Epithelial cell of proximal tubule (primary cell): ENCODE measurements at regions not wholly inside any gene's neighbourhood (a gene's known extent, or its start where the extent isn't known, plus 50 kb on each side); places are given as distances from the start of the nearest gene placed in this dataset.
A peak's percentile ranks its signal among the peaks of the same experiment; 100 is the strongest.

ENCODE experiments used
- DNase-seq: peaks from one replicate; pipeline ENCODE4 v3.0.0-alpha.2; 2011; ENCODE audit warnings: low read depth
- H3K4me3 ChIP-seq: 2 replicates; pipeline ENCODE4 v1.5.1; 2011; ENCODE audit warnings: low read depth, mild to moderate bottlenecking, low read length
- TF ChIP-seq, protein P1 (sequence below): conservative IDR thresholded peaks from 2 replicates; pipeline ENCODE4 v1.5.1; 2012; ENCODE audit warnings: low read depth, mild to moderate bottlenecking, low read length

DNA sequence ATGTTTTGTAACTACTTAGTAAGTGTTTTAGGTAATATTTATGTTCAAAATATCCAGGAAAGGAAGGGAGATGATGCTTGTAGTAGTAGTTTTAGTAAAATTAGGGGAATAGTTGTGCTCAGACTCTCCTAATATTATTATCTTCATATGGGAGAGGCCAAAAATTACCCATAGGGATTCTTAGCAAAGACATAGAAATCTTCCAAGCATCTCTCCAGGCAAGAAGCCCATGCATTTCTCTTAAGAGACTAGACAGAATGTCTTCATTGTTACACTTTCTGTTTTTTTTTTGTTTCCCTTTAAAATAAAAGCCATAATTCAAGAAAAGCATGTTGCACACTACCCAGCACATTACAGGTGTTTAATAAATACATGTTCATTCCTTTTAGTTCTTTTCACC is 180.6 kb downstream of the CYB561 start:
- no peak overlapping the region for H3K4me3 ChIP-seq
- no peak for DNase-seq
- TF ChIP-seq, protein P1, sequence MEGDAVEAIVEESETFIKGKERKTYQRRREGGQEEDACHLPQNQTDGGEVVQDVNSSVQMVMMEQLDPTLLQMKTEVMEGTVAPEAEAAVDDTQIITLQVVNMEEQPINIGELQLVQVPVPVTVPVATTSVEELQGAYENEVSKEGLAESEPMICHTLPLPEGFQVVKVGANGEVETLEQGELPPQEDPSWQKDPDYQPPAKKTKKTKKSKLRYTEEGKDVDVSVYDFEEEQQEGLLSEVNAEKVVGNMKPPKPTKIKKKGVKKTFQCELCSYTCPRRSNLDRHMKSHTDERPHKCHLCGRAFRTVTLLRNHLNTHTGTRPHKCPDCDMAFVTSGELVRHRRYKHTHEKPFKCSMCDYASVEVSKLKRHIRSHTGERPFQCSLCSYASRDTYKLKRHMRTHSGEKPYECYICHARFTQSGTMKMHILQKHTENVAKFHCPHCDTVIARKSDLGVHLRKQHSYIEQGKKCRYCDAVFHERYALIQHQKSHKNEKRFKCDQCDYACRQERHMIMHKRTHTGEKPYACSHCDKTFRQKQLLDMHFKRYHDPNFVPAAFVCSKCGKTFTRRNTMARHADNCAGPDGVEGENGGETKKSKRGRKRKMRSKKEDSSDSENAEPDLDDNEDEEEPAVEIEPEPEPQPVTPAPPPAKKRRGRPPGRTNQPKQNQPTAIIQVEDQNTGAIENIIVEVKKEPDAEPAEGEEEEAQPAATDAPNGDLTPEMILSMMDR = no peak

- DNase-seq = no peak
- TF ChIP-seq, protein P1 = no peak
- H3K4me3 ChIP-seq = no peak overlapping the region
Observed at GRCh38 chr17:63267846-63268245, 178.3 kb downstream of the CYB561 start.

GRCh38 chr17:63268827-63269226 is 177.3 kb downstream of the CYB561 start:
- no peak for DNase-seq
- no peak overlapping the region for H3K4me3 ChIP-seq
- TF ChIP-seq, protein P1 = no peak

- no peak for DNase-seq
- H3K4me3 ChIP-seq = no peak overlapping the region
- TF ChIP-seq, protein P1 = no peak
Observed at GRCh38 chr17:63270610-63271009, 175.5 kb downstream of the CYB561 start.

GRCh38 chr17:63274146-63274545 is 172.0 kb downstream of the CYB561 start:
- TF ChIP-seq, protein P1 = no peak
- DNase-seq = no peak
- no peak overlapping the region for H3K4me3 ChIP-seq

DNA sequence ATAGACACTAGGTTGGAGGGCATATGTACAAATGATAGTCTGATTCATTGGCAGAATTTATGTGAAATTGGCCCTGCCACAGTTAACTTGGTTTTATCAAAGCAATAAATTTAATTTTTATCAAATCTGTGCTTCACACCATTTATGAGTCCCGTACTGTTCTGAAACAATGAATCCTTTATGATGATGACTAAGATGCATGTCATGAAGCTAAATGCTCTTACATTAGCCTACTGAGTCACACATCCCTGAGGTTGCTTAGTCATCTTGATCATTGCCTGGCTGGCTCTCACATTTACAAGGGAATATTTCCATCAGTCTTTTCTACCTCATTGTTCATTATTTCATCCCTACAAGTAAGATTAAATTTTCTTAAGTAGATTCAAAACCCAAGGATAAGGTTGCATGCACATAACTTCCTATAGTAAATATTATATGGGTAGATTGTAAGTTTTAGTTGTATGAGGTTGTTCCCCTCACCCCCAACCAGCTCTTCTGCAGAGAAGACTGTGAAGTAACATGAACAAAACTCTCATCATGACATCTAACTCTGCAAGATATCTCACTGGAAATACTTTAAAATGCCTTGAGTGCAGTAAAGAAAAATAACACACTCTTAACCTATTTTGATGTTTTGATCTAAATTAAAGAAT is 170.7 kb downstream of the CYB561 start:
- DNase-seq = peak; percentile 86
- TF ChIP-seq, protein P1 = no peak
- no peak overlapping the region for H3K4me3 ChIP-seq

GRCh38 chr17:63275971-63276745 is 169.9 kb downstream of the CYB561 start:
- no peak for DNase-seq

More at GRCh38 chr17:63275971-63276745, 169.9 kb downstream of the CYB561 start:
- TF ChIP-seq, protein P1 = no peak
- H3K4me3 ChIP-seq = no peak overlapping the region
